ENCODE measurements at regions not wholly inside any gene's neighbourhood (a gene's known extent, or its start where the extent isn't known, plus 50 kb on each side); places are given as distances from the start of the nearest gene placed in this dataset.

- no peak for DNase-seq (ENCODE audit: low read depth)
These were observed 56.5 kb upstream of the TRPM3 start for GRCh38 chr9:71177901-71178300.

- DNase-seq (ENCODE audit: low read depth): no peak
These were observed 50.1 kb upstream of the TRPM3 start for GRCh38 chr9:71171517-71171916.
